HL-60 (cell line): ENCODE measurements at regions not wholly inside any gene's neighbourhood (a gene's known extent, or its start where the extent isn't known, plus 50 kb on each side); places are given as distances from the start of the nearest gene placed in this dataset.

Experiments
- CTCF ChIP-seq: IDR thresholded peaks from one replicate; pipeline ENCODE4 v1.5.1; 2011; ENCODE audit warnings: low read length, control low read depth, inconsistent platforms; ENCODE audit not compliant: insufficient read depth
- GABPA ChIP-seq: IDR thresholded peaks from 2 replicates; pipeline ENCODE4 v1.6.1; 2012; ENCODE audit warnings: low read depth
- POLR2AphosphoS5 ChIP-seq: IDR thresholded peaks from 2 replicates; pipeline ENCODE4 v1.6.1; 2012; ENCODE audit warnings: low read depth
- REST ChIP-seq: IDR thresholded peaks from 2 replicates; pipeline ENCODE4 v1.6.1; 2012; ENCODE audit warnings: low read depth; ENCODE audit not compliant: insufficient replicate concordance

GRCh38 chr4:15320121-15320678, 107.6 kb upstream of the C1QTNF7 start:
- TF ChIP-seq CTCF = no peak
- TF ChIP-seq POLR2AphosphoS5 = no peak
- TF ChIP-seq GABPA = no peak
- TF ChIP-seq REST = no peak
